K562 (cell line): ENCODE measurements at regions not wholly inside any gene's neighbourhood (a gene's known extent, or its start where the extent isn't known, plus 50 kb on each side); places are given as distances from the start of the nearest gene placed in this dataset.

ENCODE experiments used
- ATAC-seq: fragments of 200-7000 bp; cut with Tn5 transposase; 3 replicates; pipeline ENCODE4 v1.9.1; 2020; ENCODE audit warnings: moderate library complexity
- BruUV-seq: library from RNA; stranded (reverse); fragments of 400-500 nt; replicated peaks from 2 replicates; lab custom pipeline; 2021; lab: Mats Ljungman, UMichigan
- CTCF ChIA-PET: fragments of 300-600 bp; formaldehyde crosslinking; extraction: SDS; loops from one replicate; lab custom pipeline; 2021; ENCODE audit warnings: low intra/inter-chr PET ratio; lab: Yijun Ruan, JAX
- POLR2A ChIA-PET: fragments of 300-600, 350-650 bp; sonication (Branson Sonifier 250); formaldehyde crosslinking; extraction: SDS; loops from one replicate; lab custom pipeline; 2021; ENCODE audit warnings: antibody characterized with exemption, inconsistent platforms; lab: Yijun Ruan, JAX
- DNase-seq, 4 experiments: peaks; one replicate each; pipeline versions ENCODE4 v3.0.0 to v3.0.0-alpha.2; 2011 to 2018; ENCODE audit warnings: low spot score in 3 of 4, mixed read lengths in 3 of 4; ENCODE audit errors: extremely low read depth in 1 of 4
- FAIRE-seq: peaks from 2 replicates; lab custom pipeline; 2011; peaks lifted over from hg19 to GRCh38; lab: Jason Lieb, UNC
- H2AFZ ChIP-seq: 2 replicates; pipeline ENCODE4 v1.6.0; 2011; ENCODE audit warnings: low read depth, low read length, control low read depth, inconsistent platforms
- H3K27ac ChIP-seq: fragments of 200-600 bp; 3 replicates; pipeline ENCODE4 v1.8.0; 2011; ENCODE audit warnings: low read depth, mild to moderate bottlenecking, control low read depth, inconsistent platforms, low read length, moderate library complexity, mixed read lengths; ENCODE audit errors: extremely low read depth
- H3K27me3 ChIP-seq, 2 experiments: fragments of 300-600 bp in 1 of 2; 2 replicates in 1 of 2; 3 replicates in 1 of 2; pipeline versions ENCODE4 v1.6.0 to v1.8.0; 2011; ENCODE audit warnings: inconsistent platforms in 2 of 2, low read length in 2 of 2, mild to moderate bottlenecking in 1 of 2, mixed read lengths in 1 of 2, moderate library complexity in 1 of 2; ENCODE audit not compliant: control insufficient read depth in 2 of 2, insufficient read depth in 2 of 2
- H3K36me3 ChIP-seq: fragments of 300-600 bp; 3 replicates; pipeline ENCODE4 v1.8.0; 2011; ENCODE audit warnings: mild to moderate bottlenecking, low read length, inconsistent platforms; ENCODE audit not compliant: control insufficient read depth, insufficient read depth
- H3K4me1 ChIP-seq, 2 experiments: fragments of 200-600 bp in 1 of 2; replicated peaks in 1 of 2; 2 replicates in 1 of 2; 3 replicates in 1 of 2; pipeline versions ENCODE4 v1.5.1 to v1.8.0; 2011; ENCODE audit warnings: inconsistent platforms in 2 of 2, low read length in 2 of 2, mild to moderate bottlenecking in 1 of 2, mixed read lengths in 1 of 2, moderate library complexity in 1 of 2; ENCODE audit not compliant: control insufficient read depth in 2 of 2, insufficient read depth in 2 of 2
- H3K4me2 ChIP-seq: 2 replicates; pipeline ENCODE4 v1.6.1; 2011; ENCODE audit warnings: low read length, control low read depth, inconsistent platforms, mixed read lengths; ENCODE audit not compliant: insufficient read depth
- H3K4me3 ChIP-seq: fragments of 200-600 bp; sonication (generic), shearing (Covaris generic); 2 replicates; pipeline ENCODE4 v1.5.1; 2016; ENCODE audit warnings: control low read depth, inconsistent platforms
- H3K79me2 ChIP-seq: fragments of 200-600 bp; 3 replicates; pipeline ENCODE4 v1.8.0; 2011; ENCODE audit warnings: low read length, inconsistent platforms; ENCODE audit not compliant: control insufficient read depth, insufficient read depth
- H3K9ac ChIP-seq, 2 experiments: 2 replicates each; pipeline versions ENCODE4 v1.6.0 to v1.6.1; 2011; ENCODE audit warnings: low read depth in 2 of 2, low read length in 2 of 2, control low read depth in 1 of 2, inconsistent platforms in 1 of 2, mild to moderate bottlenecking in 1 of 2, mixed read lengths in 1 of 2; ENCODE audit not compliant: insufficient read depth in 1 of 2
- H3K9me1 ChIP-seq: one replicate; pipeline ENCODE4 v1.6.0; 2011; ENCODE audit warnings: inconsistent platforms, mild to moderate bottlenecking, low read length, moderate library complexity; ENCODE audit not compliant: control insufficient read depth, insufficient read depth
- H3K9me3 ChIP-seq: replicated peaks from 2 replicates; pipeline ENCODE4 v1.5.1; 2011; ENCODE audit warnings: low read depth, low read length, inconsistent platforms; ENCODE audit not compliant: control insufficient read depth, insufficient read depth
- H4K20me1 ChIP-seq: replicated peaks from 2 replicates; pipeline ENCODE4 v1.6.1; 2011; ENCODE audit warnings: low read length, inconsistent platforms, mixed read lengths; ENCODE audit not compliant: control insufficient read depth, insufficient read depth
- BRCA1 ChIP-seq, 2 experiments: fragments of 450-650 bp in 1 of 2; sonication (generic) in 1 of 2; formaldehyde crosslinking in 1 of 2; IDR thresholded peaks; 2 replicates each; pipeline versions ENCODE4 v1.5.0 to v1.6.1; 2017 to 2020; ENCODE audit warnings: mild to moderate bottlenecking in 1 of 2, missing genetic modification reagents in 1 of 2
- ELK1 ChIP-seq: sonication (generic); formaldehyde crosslinking; IDR thresholded peaks from 2 replicates; pipeline ENCODE4 v1.8.1; 2022; ENCODE audit warnings: missing genetic modification reagents
- FOXJ3 ChIP-seq: sonication (generic); formaldehyde crosslinking; IDR thresholded peaks from 2 replicates; pipeline ENCODE4 v1.4.0; 2020; ENCODE audit warnings: mild to moderate bottlenecking, missing genetic modification reagents
- HDAC2 ChIP-seq: fragments of 450-650 bp; IDR thresholded peaks from 2 replicates; pipeline ENCODE4 v1.6.1; 2016; ENCODE audit warnings: mild to moderate bottlenecking
- HMG20A ChIP-seq: fragments of 450-650 bp; formaldehyde crosslinking; conservative IDR thresholded peaks from 2 replicates; pipeline ENCODE4 v1.4.0; 2020; ENCODE audit warnings: mild to moderate bottlenecking, mixed read lengths
- MAFK ChIP-seq: IDR thresholded peaks from 2 replicates; pipeline ENCODE4 v1.6.1; 2011; ENCODE audit warnings: low read length, improper control_type of control experiment
- SIRT6 ChIP-seq: IDR thresholded peaks from one replicate; pipeline ENCODE4 v1.6.1; 2012; ENCODE audit warnings: low read depth, mild to moderate bottlenecking, control low read depth, inconsistent platforms, low read length, moderate library complexity
- SMARCE1 ChIP-seq: fragments of 450-650 bp; IDR thresholded peaks from 2 replicates; pipeline ENCODE4 v1.7.1; 2016; ENCODE audit warnings: mild to moderate bottlenecking
- SNIP1 ChIP-seq: fragments of 450-650 bp; IDR thresholded peaks from 2 replicates; pipeline ENCODE4 v1.7.1; 2017; ENCODE audit warnings: low read depth, mild to moderate bottlenecking
- ZBTB1 ChIP-seq: sonication (generic); formaldehyde crosslinking; IDR thresholded peaks from 2 replicates; pipeline ENCODE4 v1.8.1; 2023; ENCODE audit warnings: missing genetic modification reagents, low read depth, mild to moderate bottlenecking, borderline replicate concordance
- ZNF146 ChIP-seq: IDR thresholded peaks from one replicate; pipeline ENCODE4 v1.6.1; 2018; ENCODE audit warnings: missing compliant biosample characterization; ENCODE audit not compliant: unreplicated experiment
- ZNF175 ChIP-seq: fragments of 200-800 bp; sonication (Bioruptor generic); IDR thresholded peaks from 2 replicates; pipeline ENCODE4 v1.6.1; 2016; ENCODE audit warnings: low read depth, mild to moderate bottlenecking, missing genetic modification characterization, missing compliant biosample characterization
- ZNF217 ChIP-seq: sonication (generic); formaldehyde crosslinking; IDR thresholded peaks from 2 replicates; pipeline ENCODE4 v1.8.0; 2022; ENCODE audit warnings: mild to moderate bottlenecking, missing genetic modification reagents
- WGBS: fragments of 100-300 bp; shearing (Covaris generic); methylation state at CpG from one replicate; pipeline ENCODE4 v1.1.6; 2016; ENCODE audit warnings: low coverage, mixed read lengths; ENCODE audit not compliant: insufficient coverage; ENCODE audit errors: missing lambda C conversion rate; 5-methylcytosine and 5-hydroxymethylcytosine counted together
- in situ Hi-C: fragments of 300-500 bp; cut with MboI; formaldehyde crosslinking; loops from 4 replicates; pipeline ENCODE4 v1.15.0; 2018; ENCODE audit warnings: inconsistent platforms, mixed read lengths
- intact Hi-C: fragments of 100-400 bp; cut with micrococcal nuclease; formaldehyde crosslinking; loops from 2 replicates; pipeline ENCODE4 v1.14.2; 2022

GRCh38 chr14:61140271-61140670 is 140.9 kb downstream of the TMEM30B start:
- Histone ChIP-seq H3K4me2 (no peak overlapping the region), H3K9me3 (peaks cover 2% of the 10 kb centered on the region; the same call in 1 of the 2 replicates), H3K9me1 (no peaks in the 10 kb centered on the region), H3K4me1 (no peaks in the 10 kb centered on the region), H3K27ac (no peak overlapping the region), H3K9ac (no peak overlapping the region), H2AFZ (no peak overlapping the region), H4K20me1 (no peaks in the 10 kb centered on the region), H3K36me3 (no peaks in the 10 kb centered on the region), H3K4me3 (no peak overlapping the region), H3K27me3 (no peaks in the 10 kb centered on the region), H3K79me2 (no peaks in the 10 kb centered on the region)
- WGBS: 4% methylated on average over 3 of the region's 3 CpGs
- intact Hi-C loops (no loop called here), in situ Hi-C loops (no loop called here)
- ChIA-PET CTCF (no interaction called here), POLR2A (no interaction called here)
- FAIRE-seq (no peak), ATAC-seq (no peak), DNase-seq (no peak)
- BruUV-seq: no TSS peak
- TF ChIP-seq HMG20A (CRISPR knock-in tag) (no peak), ZNF175 (CRISPR knock-in tag) (no peak), SNIP1 (no peak), ZNF217 (CRISPR knock-in tag) (no peak), HDAC2 (no peak), ELK1 (CRISPR knock-in tag) (no peak), SMARCE1 (no peak), SIRT6 (no peak), BRCA1 (IDR thresholded peaks at IDR 0.05) (no peak), BRCA1 (CRISPR knock-in tag; IDR thresholded peaks at IDR 0.05) (no peak), FOXJ3 (CRISPR knock-in tag) (no peak), MAFK (no peak), ZBTB1 (CRISPR knock-in tag) (no peak), ZNF146 (CRISPR knock-in tag) (no peak)
